ENCODE measurements at regions not wholly inside any gene's neighbourhood (a gene's known extent, or its start where the extent isn't known, plus 50 kb on each side); places are given as distances from the start of the nearest gene placed in this dataset.
A peak's percentile ranks its signal among the peaks of the same experiment; 100 is the strongest.
"Not testable (repeated sequence)": the region's sequence is repeated elsewhere in the genome, so short reads cannot be mapped to it uniquely, and the experiment has no call there.

DNA sequence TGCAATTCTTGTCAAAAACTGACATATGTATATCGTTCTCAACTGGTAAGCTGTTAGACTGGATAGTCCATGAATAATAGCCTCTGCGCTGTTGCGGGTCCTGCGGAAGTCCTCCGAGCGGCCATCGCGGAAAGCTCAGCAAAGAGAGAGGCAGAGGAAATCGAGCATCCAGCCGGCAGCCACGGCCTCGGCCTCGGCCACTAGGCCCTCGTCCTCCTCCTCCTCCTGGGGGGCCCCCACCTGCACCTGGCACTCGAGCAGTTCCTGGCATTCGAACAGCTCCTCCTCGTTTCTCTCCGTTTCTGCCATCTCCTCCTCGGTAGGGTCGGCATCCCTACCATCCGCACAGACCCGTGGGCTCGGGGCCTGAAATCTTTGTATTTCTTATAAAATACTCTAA is 111.2 kb upstream of the CYLC1 start:
- CTCF ChIA-PET; DNase-seq (ENCODE audit: extremely low spot score); POLR2A ChIA-PET: not testable (repeated sequence)

- DNase-seq (ENCODE audit: extremely low spot score); CTCF ChIA-PET; POLR2A ChIA-PET: not testable (repeated sequence)
These were observed 110.5 kb upstream of the CYLC1 start for GRCh38 chrX:83750451-83750850.

GRCh38 chrX:83759872-83760271 is 101.1 kb upstream of the CYLC1 start:
- peak; percentile 2 for DNase-seq (ENCODE audit: extremely low spot score)
- ChIA-PET POLR2A (no interaction called here), CTCF (interaction anchor here (1.2 kb wide), 1 partner anchor 290 kb away, joined by 3 read pairs; no protein-coding TSS in a partner anchor)
- TF ChIP-seq, protein P1, sequence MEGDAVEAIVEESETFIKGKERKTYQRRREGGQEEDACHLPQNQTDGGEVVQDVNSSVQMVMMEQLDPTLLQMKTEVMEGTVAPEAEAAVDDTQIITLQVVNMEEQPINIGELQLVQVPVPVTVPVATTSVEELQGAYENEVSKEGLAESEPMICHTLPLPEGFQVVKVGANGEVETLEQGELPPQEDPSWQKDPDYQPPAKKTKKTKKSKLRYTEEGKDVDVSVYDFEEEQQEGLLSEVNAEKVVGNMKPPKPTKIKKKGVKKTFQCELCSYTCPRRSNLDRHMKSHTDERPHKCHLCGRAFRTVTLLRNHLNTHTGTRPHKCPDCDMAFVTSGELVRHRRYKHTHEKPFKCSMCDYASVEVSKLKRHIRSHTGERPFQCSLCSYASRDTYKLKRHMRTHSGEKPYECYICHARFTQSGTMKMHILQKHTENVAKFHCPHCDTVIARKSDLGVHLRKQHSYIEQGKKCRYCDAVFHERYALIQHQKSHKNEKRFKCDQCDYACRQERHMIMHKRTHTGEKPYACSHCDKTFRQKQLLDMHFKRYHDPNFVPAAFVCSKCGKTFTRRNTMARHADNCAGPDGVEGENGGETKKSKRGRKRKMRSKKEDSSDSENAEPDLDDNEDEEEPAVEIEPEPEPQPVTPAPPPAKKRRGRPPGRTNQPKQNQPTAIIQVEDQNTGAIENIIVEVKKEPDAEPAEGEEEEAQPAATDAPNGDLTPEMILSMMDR (IDR thresholded peaks at IDR 0.05; ENCODE audit: control extremely low read depth, extremely low read depth, low read depth, missing control alignments) = peak; percentile 35

DNA sequence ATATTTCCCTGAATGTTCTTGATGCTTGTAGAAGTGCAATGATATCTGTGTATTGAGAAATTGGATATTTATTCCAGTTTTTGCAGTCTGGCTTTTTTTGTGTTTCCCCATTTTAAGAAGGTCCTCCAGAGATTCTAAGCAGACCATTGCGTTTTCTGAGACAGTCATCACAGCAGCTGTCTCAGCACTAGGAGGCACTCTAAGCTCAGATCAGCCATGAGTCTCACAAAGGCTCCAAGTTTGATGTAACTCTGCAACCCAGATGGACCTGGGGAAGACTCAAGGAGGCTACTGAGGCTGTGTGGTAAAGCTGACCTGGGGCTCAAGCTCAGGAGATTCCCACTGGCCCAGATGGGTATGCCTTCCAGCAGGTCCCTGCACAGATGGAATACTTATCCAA is 89.3 kb upstream of the CYLC1 start:
- CTCF ChIA-PET = no interaction called here
- no peak for DNase-seq (ENCODE audit: extremely low spot score)
- TF ChIP-seq, protein P1 (IDR thresholded peaks at IDR 0.05; ENCODE audit: control extremely low read depth, extremely low read depth, low read depth, missing control alignments) = no peak
- POLR2A ChIA-PET = no interaction called here

Measured in GM10248 (cell line).